HG02759 (cell line): ENCODE measurements at regions not wholly inside any gene's neighbourhood (a gene's known extent, or its start where the extent isn't known, plus 50 kb on each side); places are given as distances from the start of the nearest gene placed in this dataset.

ENCODE experiments used
- ATAC-seq: cut with Tn5 transposase; IDR thresholded peaks from one replicate; pipeline ENCODE4 v1.9.1; 2021; ENCODE audit warnings: mild to moderate bottlenecking, moderate library complexity; ENCODE audit not compliant: unreplicated experiment

DNA sequence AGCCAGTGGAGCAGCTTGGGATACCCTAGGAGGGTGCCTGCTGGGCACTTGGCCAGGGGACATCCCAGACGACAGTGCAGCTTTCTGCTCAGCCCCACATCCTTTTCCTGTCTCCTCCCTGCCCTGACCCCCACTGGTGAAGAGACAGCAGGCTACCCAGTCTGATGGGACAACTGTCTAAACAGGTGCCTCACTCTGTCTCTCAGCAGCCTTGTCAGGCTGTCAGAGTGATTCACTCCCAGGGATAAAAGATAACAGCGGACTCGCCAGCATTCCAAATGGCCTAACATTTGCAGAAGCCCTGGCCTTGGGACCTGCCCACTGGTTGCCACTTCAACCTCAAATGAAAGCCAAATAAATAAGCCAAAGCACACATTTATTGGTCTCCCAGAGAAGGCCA, 318.6 kb upstream of the PLET1 start:
- no peak for ATAC-seq

DNA sequence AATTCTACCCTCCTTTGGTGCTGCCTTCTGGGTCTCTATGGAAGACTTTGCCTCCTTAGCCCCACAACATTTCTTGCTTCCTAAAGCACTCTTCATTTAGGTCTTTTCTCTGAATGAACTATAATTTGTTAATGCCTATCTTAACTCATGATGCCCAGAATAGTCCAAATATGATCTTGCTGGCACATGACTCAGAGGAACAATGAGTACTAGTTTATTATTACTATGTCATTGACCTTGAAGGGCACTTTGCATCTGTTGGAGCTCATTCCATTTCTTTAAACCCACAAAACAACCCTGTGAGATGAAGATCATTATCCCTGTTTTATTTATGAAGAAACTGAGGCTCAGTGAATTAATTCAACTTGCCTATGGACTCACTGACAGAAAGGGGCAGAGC, 320.2 kb upstream of the PLET1 start:
- no peak for ATAC-seq

DNA sequence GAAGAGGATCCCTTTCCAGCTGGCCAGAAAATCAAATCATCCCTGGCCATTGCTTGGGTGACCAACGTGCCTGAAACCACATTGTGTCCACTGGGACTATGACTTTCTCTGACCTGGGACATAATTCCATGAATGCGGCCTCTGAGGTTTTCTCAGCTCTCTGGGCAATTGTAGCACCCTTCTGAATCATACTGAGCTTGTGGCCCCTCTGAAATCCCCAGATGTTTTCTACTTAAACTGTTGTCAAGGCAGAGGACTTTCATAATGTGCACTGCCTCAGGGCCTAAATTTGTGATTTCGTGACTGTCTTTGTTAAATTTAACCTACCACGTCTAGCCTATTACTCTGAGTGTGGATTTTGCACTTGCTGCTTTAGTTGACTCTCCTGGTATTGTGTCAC, 321.1 kb upstream of the PLET1 start:
- ATAC-seq, result peak; percentile 24

DNA sequence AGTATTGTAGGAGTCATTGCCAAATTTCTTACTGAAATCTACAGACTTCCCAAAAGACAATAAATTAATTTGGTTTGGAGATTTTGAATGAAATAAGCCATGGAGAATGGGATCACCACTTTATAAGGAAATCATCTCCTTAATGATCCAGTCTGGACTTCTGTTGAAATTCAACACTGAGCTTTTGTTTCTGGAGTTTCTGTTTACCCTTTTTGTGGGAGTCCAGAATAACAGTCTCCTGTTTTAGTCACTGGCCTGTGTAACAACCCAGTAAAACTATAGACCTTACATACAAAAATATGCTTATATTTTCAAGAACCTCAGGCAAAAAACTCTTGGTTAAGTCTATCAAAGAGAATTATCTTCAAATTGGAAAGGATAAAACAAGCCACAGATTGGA, 321.7 kb upstream of the PLET1 start:
- ATAC-seq, result no peak

DNA sequence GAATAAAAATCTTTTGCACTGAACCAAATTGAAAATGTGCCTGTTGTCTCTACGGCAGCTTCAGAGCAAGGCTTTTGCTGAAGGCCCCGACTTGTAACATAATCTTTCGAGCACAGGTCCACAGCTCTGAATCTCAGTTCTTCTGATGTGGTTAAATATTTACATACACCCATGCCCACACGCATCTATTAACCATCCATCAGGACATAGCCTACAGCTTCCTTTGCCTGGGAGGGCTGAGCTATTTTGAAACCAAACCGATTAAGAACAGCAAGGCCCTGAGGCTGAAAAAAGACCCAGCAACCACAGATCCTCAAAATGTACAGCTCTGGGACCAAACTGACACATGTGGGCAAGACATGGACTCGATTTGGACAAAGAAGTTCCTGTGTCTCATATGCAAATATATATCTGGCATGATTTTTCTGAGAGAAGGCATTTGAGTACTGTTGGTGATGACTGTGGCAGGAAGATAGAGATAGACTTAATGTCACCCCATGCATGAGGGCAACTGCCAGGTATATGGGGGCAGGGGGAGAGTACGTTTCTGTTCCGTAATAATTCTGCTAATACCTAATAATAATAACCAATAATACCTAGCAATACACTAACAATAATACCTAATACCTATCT, 322.7 kb upstream of the PLET1 start:
- ATAC-seq, result peak; percentile 83

DNA sequence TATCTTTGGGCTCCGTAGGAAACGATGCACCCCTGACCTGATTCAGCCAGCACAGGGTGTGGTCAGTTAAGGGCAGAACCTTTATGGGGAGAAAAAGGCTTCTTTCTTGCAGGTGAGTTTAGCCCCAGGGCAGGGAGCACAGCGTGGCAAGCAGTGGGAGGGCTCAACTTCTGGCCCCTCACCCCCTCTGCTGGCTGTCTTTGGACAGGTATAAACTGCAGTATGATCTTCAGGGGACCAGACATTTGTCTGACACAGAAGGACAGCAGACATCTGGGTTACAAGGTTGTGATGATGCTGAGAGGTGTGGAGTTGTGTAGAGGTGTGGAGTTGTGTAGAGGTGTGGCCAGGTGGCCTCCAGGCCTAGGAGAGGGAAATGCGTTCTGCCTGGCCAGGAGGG, 324.0 kb upstream of the PLET1 start:
- ATAC-seq, result no peak

DNA sequence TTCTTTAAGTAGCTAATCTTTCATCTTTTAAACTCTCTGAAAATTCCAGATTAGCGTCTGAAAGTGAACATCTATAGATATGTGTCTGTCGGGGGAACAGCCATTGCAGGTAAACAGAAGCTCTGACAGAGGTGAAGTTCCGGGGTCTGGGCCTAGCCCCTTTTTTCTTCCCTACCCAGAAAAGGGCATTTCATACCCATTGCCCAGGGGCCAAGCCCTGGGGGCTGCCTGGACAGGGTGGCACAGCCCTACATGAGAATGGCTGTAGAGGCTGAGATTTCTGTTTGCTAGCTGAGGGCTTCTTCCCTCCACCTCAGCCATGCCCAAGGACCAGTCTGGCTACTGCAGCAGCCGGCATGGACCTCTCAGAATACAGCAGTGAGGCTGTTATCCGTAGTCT, 327.0 kb upstream of the PLET1 start:
- no peak for ATAC-seq

DNA sequence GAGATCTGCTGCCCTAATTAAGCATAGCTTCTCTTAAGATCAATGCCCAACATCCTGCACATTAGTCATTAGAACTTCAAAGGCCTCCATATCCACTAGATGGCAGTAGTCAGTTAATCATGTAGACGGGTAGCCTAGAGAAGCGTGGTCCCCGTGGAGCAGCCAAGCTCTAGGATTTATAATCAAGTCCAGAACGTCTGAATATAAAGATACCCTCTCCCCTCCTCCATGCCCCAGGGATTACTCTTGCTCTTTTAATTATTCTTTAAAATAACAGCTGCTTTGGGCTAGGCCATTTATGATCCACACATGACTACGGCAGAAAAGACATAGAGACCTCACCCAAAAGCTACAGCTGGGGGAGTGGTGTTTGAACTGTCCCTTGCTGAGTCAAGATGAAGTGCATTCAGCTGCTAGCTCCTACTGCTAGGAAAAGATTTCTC, 327.6 kb upstream of the PLET1 start:
- ATAC-seq, result peak; percentile 42

DNA sequence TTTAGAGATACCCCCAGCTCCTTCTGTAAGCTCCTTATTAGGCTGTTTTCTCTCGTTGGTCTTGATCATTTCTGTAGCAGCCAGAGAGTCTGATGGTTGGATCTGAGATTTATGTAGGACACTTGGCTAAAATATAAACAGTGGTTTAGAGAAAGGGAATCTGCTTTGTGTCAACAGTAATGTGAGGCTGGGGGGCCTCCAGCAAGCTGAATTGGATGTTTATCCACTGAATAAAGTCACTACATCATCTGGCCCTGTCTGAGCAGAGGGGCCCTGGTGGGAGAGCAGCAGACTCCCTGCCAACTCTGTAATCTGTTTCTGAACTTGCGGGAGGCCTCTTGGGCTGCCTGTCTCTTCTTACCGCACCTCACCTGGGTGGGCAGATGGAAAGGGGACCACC, 328.5 kb upstream of the PLET1 start:
- ATAC-seq, result no peak

DNA sequence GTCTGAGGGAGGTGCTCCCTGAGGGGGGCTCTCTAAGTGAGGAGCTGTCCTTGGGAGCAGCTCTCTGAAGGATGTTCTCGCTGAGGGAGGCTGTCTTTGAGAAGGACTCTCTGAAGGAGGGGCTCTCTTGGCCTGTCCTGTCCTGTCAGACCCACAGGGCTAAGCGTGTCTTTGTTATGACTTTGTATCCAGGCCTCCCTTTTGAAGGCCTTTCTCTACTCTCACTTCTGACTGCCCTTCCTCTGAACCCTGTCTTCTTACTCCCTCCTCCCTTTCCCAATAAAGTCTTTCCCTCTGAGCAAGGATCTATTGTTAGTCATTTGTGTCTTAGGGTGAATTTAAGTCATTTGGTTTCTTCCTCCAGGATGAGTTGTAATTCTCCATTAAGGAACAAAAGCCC, 330.1 kb upstream of the PLET1 start:
- no peak for ATAC-seq

DNA sequence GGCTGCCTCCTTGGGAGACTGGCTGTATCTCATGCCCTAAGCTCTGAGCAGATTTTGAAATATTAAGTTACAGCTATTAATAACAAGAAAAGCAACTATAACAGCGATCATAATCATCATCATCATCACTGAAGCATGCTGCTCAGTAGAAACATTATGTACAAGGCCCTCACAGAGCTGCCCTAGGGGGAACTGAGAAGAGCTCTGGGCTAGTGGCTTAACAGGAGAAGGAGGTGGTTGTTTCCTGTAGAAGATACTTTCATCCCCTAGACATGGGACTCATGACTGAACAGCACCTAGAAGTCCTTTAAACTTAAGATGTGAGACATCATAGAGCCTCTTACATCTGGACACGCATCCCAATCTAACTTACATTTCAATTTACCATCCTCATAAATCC, 332.8 kb upstream of the PLET1 start:
- no peak for ATAC-seq

DNA sequence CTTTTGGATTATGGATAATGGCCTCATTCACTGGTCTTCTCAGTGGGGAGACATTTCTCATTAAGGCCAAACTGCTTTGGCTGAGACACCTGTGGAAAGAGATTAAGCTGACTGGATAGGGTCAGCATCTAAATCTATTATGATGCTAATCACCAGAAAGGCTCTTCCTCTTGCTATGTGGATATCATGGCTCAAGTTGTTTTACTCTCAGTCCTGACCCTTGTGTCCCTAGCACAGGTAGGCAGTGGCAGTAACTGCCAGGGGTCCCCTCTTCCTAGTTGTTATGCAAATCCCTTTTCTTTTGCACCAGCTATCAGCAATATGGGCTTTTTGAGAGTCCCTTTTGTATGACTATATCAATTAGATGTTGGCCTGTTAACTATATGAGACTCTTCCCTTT, 335.7 kb upstream of the PLET1 start:
- ATAC-seq, result no peak

DNA sequence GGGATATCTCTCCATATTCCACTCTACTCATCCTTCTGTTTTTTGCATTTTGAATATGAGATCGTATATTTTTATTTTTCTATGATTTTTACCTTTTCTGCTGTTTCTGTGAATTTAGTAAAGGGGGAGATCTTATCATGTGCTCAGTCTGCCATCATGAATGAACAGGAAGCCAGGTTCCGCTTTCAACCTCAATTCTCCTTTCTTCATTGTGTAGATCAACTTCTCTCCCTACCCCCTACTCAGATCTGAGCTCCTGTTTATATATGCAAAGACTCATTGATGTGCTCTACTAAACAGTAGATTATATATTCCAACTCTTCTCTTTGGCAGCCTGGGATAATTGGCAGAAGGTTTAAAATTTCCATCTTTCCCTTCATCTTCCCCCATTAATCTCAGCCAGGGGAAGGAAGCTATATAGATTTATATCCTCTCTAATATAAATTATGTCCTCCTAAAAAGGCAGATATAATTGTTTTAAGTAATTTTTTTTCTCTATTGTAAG, 336.7 kb upstream of the PLET1 start:
- no peak for ATAC-seq

DNA sequence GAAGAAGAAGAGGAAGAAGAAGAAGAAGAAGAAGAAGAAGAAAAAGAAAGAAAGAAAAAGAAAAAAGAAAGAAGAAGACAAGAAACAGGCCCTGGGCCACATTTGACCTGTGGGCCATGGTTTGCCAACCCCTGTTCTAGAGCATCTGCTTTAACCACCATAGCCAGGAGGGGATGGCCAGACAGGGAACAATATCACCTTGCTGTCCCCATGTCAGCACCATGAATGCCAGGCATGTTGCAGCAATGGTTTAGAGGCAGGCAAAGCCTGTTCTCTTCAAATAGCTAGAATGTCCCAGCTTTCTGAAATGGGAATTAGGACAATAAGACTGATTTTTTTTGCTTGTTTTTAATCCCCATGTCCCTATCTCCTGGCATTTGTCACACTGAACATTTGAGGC, 338.6 kb upstream of the PLET1 start:
- no peak for ATAC-seq

DNA sequence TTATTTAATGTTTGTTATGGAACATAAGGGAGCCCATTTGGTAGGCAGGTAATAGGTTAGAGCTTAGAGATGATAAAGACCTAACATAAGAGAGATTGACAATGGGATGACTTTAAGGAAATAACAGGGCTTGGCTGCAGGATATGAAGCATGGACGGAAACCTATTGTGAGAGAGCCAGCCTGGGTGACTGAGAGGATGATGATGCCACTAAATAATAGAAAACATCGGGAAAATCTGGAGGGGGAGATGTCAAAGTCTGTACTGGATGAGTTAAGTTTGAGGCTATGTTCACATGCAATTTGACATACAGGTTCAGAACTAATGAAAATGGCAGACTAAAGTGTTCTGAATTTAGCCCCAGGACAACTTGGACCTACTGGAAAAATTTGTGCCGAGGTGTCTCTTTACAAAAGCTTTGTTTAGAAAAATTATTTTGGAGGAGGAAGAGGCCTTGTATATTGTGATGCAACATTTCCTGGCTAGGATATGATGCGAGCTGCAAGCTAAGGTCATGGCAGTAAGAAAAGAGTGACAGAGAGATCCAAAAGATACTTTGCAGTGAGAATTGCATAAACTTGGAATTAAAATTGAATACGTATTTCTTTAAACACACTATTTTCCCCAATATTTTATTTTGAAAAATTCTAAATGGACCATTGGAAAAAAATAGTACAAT, 339.3 kb upstream of the PLET1 start:
- ATAC-seq, result no peak

DNA sequence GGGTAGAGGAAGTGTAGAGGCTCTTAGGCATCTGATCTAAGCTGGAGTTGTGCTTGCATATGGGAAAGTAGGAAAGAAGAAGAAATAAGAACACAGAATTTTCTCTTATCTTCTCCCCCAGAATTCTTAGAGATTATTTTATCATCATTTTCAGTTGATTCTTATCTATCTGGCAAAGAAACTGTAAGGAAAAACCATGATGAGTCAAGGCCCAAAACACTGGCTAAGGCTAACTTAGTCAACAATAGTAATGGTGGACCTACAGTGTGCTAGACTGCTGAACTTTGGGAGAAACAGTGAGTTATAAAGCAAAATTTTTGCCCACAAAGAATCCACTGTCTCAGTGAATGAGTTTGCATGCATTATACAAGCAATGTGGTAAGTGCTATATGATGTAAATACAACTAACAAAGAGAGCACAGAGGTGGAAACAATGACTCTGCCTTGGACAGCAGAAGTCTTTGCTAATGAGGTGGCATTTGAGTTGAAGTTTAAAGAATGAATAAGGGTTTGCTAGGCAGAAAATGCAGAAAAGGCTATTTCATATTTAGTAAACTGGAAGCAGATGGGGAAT, 344.5 kb upstream of the PLET1 start:
- no peak for ATAC-seq

DNA sequence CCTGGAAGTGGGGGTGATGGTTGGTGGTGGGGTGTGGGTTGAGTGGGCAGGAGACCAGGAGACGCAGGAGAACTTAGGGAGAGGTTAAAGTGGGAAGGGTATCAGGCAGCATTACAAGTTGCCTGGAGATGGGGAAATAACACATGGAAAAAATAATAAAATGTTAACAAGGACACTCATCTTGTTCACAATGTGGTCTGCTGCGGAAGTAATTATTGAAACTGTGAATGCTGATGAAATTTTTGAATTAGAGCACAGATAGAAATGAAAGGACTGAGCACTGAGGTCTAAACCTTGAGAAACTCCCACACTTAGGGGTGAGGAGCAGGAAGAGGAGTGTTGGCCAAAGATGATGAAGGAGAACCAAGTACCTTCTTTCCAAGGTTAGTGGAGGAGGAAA, 346.0 kb upstream of the PLET1 start:
- ATAC-seq, result no peak

DNA sequence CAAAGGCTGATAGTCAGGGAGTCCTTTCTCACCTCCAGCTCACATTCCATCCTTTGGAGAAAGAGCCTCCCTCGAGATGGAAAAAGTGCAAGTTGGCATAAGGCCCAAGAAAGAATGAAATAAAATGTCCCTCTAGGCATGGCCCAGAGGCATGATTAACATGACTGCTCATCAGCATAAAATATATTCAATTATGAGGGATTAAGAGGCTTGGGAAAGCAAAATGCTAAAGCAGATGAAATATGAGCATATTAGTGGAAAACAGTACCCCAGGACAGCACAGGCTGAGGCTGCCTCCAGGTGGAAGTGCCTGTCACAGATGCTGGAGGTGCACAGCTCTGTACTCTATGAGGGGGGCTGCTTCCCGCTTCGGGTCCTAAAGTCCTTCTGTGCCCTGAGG, 347.8 kb upstream of the PLET1 start:
- ATAC-seq, result no peak

DNA sequence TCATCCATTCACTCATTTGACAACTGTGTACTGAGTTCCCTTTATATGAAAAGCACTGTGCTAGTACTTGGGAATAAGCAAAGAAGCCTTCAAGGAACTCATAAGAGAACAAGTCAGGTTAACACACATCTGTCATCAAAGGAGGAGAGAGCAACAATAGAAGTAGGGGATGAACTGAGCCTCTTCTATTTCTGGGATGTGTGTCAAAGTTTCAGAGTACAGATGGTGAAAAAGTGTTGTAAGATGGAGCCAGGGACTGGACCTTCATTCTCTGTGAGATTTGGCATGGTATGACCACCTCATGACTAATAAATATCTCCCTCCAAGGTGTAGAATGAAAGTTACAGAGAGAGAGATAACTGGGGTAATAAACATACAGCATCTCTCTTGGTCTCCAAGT, 349.8 kb upstream of the PLET1 start:
- ATAC-seq, result no peak

DNA sequence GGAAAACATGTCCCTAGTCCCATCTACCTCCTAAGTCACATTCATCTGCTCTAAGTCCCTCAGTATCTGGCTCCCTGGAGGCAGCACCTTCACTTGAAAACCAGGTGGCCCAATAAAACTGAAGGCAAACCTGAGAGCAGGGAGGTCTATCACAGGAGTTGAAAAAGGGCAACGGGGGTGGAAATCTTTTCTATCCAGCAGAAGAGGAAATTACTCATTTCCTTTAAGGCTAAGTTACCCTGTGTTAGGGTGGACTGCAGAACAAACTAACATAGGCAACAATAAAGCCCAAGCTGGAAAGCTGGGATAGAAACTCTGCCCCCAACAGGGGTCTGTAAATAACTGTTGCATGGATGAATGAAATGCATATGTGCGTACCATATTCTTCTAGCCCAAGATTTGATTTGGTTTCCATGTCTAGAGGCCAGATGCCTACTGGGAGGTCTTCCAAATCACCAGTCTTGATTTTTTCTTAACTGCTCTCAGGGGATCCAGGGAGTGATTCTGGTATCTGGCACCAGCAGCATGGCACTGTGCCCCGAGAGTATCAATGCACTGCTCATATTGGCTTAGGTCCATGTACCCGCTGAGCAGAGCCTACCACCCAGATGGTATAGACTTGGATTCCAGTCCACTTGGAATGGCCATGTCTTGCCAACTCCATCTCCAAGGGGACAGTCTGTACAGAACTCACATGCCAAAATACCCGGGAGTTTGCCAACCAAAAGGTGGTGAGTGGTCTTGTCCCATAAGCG, 350.0 kb upstream of the NCAM1 start:
- ATAC-seq, result no peak

DNA sequence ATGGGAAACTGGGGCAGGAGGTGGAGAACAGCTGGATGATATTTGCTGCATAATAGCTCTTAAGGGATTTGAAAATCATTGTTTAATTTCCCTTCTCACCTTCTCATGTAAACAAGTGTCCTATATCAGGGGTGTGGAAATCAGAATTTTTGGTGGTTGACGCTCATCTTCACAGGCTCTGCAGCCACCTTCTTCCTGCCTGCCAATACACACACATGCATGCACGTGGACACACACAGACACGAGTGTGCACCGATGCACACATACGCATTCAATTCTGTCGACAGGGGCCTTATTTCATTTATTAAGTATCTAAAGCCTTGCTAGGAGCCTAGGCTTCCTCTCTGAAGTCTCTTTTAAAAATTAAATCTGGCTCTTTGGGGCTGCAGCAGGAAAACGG, 349.4 kb upstream of the NCAM1 start:
- no peak for ATAC-seq
